ENCODE measurements at regions not wholly inside any gene's neighbourhood (a gene's known extent, or its start where the extent isn't known, plus 50 kb on each side); places are given as distances from the start of the nearest gene placed in this dataset.
"Not testable (repeated sequence)": the region's sequence is repeated elsewhere in the genome, so short reads cannot be mapped to it uniquely, and the experiment has no call there.

- no peak for DNase-seq (ENCODE audit: low read depth in 2 of 2)
These were observed 509.2 kb downstream of the CDH10 start for GRCh38 chr5:24135536-24135935.

GRCh38 chr5:24141046-24141445 is 503.7 kb downstream of the CDH10 start:
- DNase-seq (ENCODE audit: low read depth in 2 of 2), result peak in 1 of 2 experiments; percentile 9

- DNase-seq (ENCODE audit: low read depth in 2 of 2), result no peak
These were observed 502.4 kb downstream of the CDH10 start for GRCh38 chr5:24142341-24142740.

DNA sequence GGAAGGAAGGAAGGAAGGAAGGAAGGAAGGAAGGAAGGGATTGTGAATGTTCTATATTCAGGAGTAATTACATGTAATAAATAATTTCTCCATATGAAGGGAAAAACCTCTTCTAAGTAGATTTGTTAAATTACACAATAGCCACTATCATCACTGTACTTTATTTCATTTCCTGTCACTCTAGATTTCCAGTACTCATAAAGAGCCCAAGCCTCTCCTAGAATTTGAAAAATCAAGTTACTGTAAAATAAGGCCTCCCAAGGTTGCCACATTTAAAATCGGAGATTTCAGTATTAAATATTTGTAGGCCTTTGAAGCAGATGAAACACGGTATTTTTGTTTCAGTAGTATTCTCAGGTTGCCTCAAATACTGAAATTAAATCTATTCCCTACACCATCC is 499.0 kb downstream of the CDH10 start:
- DNase-seq (ENCODE audit: low read depth in 2 of 2), result no peak

DNA sequence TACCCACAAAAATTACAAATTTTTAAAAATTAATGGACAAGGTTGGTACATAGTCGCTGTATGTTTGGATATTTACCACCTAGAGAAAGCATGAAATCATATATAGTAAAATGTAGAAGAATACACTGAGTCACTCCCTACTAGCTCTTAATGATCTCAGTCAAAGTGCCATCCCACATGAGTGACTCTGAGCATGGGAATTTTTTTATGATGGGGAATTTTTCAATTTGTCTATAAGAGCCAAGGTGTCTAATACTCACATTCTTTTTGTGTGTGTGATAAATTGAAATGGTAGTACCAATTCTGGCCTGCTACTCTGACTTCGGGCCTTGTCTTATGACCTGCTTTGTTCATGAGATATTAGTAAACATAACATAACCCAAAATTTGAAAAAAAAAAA is 483.2 kb downstream of the CDH10 start:
- peak in 1 of 2 experiments; percentile 4 for DNase-seq (ENCODE audit: low read depth in 2 of 2)

GRCh38 chr5:24162343-24162742 is 482.4 kb downstream of the CDH10 start:
- DNase-seq (ENCODE audit: low read depth in 2 of 2), result no peak

DNA sequence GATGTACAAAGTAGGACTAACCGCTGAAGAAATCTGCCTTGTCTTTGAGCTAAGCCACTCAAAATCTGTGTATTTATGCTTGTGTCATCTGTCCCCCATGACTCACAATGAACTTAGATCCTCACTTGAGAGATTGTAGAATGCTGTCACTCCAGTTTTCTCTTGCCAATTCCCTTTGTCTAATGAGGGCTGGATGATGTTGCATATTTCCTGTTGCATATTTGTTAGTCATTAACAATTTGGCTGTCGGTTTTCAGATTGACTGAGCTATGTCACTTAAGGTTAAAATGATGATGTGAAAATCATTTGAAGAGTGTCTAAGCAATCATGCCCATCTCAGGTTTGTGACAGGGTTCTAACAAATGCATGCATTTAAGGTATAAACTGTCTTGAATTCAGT is 481.7 kb downstream of the CDH10 start:
- DNase-seq (ENCODE audit: low read depth in 2 of 2), result peak in 1 of 2 experiments; percentile 13

GRCh38 chr5:24167806-24168205 is 477.0 kb downstream of the CDH10 start:
- peak; percentile 7 to 16 for DNase-seq (ENCODE audit: low read depth in 2 of 2)

GRCh38 chr5:24170026-24170425 is 474.8 kb downstream of the CDH10 start:
- DNase-seq (ENCODE audit: low read depth in 2 of 2), result no peak

DNA sequence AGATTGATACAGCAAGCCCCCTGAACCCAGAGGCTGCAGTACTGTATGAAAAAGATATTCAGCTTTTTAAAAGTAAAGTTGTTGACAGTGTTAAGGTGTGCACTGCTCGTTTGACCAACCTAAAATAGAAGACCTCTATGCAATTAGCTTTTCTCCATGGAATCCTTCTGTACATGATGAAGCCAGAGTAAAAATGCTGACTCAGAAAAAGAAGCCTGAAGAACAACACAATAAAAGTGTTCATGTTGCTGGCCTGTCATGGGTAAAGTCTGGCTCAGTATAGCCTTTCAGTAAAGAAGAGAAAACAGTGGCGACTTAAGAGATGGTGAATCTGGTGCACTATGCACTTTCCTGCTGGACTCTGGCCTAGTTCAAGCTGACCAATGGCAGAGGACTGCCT is 473.8 kb downstream of the CDH10 start:
- DNase-seq (ENCODE audit: low read depth in 2 of 2), result not testable (repeated sequence)

- DNase-seq (ENCODE audit: low read depth in 2 of 2), result no peak
These were observed 467.0 kb downstream of the CDH10 start for GRCh38 chr5:24177821-24178220.

GRCh38 chr5:24183981-24184380 is 460.8 kb downstream of the CDH10 start:
- peak; percentile 49 to 51 for DNase-seq (ENCODE audit: low read depth in 2 of 2)

- DNase-seq (ENCODE audit: low read depth in 2 of 2), result peak; percentile 74 to 82
These were observed 456.4 kb downstream of the CDH10 start for GRCh38 chr5:24188216-24188925.

DNA sequence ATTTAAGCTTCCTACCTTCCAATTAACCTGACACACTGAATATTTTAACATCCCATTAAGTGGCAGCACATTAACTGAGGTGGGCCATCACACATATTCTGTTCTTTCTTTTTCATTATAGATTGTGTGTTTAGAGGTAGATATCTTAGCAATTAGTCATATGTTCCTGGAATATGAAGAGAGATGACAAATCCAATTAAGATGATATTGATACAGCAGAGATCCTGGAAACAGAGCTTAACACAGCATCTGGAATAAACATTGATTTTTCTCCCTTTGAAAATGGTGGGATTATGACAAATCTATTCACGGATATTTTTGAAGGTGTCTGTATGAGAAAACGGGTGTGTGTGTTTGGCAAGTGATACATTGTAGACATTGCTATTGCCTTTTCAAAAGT is 448.0 kb downstream of the CDH10 start:
- DNase-seq (ENCODE audit: low read depth in 2 of 2), result no peak

DNA sequence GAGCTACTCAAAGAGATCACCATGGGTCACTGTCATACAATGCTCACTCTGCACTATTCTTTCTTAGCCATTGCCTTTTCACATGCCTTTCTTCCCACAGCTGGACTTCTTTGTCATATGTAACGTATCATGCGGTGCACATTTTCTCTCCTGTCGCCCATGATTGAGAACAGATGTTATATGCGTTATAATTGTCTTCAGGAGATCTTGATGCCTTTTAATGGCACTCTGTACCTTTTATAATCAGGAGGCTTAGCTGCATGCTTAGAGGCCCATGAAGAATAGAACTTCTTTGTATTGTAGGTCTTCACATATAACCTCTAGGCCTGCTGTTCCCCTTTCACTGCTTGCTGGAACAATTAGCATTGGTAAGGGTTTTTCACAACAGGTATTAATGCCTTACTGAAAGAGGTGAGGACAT is 436.1 kb downstream of the CDH10 start:
- no peak for DNase-seq (ENCODE audit: low read depth in 2 of 2)

DNA sequence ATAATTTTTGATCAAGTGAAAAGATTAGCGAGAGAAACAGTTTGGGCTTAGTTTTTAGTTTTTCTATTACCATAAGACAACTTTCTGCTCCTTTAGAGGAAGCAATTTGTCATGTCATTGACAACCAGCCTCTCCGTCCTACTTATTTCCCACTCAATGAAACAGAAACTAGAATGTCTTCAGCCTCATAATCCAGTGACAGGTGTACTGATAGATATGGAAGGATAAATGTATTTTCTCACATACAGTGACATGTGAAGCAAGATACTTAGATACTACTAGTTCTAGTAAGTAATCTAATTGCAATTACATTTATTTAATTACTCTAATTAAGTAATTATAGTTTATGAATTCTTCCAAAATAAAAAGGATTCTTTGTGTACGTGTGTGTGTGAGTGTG is 429.7 kb downstream of the CDH10 start:
- no peak for DNase-seq (ENCODE audit: low read depth in 2 of 2)

- DNase-seq (ENCODE audit: low read depth in 2 of 2), result peak; percentile 60 to 62
These were observed 421.9 kb downstream of the CDH10 start for GRCh38 chr5:24222876-24223275.

DNA sequence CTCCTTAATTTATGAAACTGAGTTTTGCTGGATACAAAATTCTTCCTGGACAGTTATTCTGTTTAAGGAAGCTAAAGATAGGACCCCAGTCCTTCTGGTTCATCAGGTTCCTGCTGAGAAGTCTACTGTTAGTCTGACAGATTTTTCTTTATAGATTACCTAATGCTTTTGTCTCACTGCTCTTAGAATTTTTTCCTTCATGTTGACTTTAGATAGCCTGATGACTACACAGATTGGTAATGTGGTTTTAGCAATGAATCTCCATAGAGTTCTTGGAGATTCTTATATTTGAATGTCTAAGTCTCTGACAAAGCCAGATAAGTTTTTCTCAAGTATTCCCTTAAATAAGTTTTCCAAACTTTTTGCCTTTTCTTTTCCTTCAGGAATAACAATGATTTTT is 419.7 kb downstream of the CDH10 start:
- no peak for DNase-seq (ENCODE audit: low read depth in 2 of 2)

- no peak for DNase-seq (ENCODE audit: low read depth in 2 of 2)
These were observed 418.3 kb downstream of the CDH10 start for GRCh38 chr5:24226479-24226878.

DNA sequence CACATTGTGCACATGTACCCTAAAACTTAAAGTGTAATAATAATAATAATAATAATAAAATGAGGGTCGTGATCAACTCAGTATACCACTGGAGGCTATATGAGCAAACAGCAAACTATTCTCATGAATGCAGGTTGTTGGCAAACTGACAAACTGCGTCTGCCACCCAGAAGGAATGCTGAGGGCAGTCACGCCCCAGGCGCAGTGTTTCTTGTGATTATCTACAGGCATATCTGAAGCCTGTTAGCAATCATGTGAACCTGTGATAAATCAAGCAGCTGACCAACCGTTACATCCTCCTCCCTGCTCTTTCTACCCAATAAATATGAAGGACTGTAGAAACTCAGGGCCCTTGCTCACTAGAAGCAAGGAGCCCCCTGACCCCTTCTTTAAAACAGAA is 416.9 kb downstream of the CDH10 start:
- not testable (repeated sequence) for DNase-seq (ENCODE audit: low read depth in 2 of 2)

GRCh38 chr5:24232041-24232440 is 412.7 kb downstream of the CDH10 start:
- no peak for DNase-seq (ENCODE audit: low read depth in 2 of 2)

DNA sequence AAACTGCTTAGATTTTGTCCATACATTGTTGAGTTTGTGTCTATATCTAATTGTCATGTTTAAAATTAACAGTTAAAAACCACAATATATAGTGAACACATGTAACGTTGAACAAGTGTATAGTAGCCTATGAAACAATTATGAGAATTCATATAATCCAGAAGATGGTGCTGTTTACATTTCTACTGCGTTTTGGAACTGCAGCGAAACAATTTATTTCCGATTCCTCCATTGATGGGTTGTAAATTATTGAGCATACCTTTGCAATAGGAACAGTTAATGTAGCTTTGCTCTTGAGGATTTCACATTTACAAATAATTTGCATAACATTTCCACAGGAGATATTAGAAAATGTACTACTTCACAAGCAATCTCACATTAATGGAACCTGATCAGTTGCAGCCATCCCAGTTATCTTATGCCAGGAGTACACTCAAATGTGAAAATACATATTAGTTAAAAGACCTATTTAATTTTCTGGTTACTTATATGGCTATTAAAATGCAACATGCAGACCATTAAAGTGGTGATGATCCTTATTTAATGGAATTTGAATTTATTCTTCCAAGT is 411.8 kb downstream of the CDH10 start:
- DNase-seq (ENCODE audit: low read depth in 2 of 2), result no peak

DNA sequence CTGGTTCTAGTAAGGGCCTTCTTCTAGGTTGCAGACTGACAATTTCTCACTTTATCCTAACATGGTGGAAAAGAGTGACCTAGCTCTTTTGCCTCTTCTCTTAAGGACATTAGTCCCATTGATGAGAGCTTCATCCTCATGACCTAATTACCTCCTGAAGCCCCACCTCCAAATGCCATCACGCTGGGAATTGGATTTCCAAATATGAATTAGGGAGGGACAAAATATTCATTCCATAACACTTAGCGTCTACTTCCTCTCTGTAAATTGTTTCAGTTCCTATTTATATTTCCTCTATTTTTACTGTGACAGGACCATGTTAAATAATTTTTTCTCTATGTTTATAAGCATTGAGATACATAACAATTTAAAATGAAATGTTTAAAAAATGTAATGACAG is 408.8 kb downstream of the CDH10 start:
- DNase-seq (ENCODE audit: low read depth in 2 of 2), result no peak

DNA sequence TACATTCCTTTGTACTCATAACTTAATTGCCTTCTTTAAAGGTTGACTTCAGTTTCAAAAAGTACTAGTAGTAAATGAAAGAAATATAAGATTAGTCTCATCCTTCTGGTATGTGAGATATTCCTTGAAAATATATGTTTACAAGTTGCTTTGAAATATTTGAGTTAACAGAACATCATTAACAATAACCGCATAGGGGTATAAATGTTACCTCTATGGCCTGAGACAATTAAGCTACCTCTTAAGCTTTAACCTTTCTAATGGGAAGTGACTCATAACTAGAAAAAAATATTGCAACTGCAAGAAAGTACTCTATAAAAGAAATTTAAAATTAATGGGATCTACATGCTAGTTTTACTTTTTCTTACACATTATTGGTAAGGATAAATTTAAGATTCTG is 399.0 kb downstream of the CDH10 start:
- DNase-seq (ENCODE audit: low read depth in 2 of 2), result no peak

Data from fibroblast of skin of left biceps (primary cell).